ENCODE measurements at regions not wholly inside any gene's neighbourhood (a gene's known extent, or its start where the extent isn't known, plus 50 kb on each side); places are given as distances from the start of the nearest gene placed in this dataset.

DNA sequence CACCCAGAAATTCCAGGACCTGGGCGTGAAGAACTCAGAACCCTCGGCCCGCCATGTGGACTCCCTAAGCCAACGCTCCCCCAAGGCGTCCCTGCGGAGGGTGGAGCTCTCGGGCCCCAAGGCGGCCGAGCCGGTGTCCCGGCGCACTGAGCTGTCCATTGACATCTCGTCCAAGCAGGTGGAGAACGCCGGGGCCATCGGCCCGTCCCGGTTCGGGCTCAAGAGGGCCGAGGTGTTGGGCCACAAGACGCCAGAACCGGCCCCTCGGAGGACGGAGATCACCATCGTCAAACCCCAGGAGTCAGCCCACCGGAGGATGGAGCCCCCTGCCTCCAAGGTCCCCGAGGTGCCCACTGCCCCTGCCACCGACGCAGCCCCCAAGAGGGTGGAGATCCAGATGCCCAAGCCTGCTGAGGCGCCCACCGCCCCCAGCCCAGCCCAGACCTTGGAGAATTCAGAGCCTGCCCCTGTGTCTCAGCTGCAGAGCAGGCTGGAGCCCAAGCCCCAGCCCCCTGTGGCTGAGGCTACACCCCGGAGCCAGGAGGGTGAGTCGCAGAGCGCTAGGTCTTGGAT, 261.5 kb downstream of the SEC14L1 start:
- H3K4me3 Mint-ChIP-seq, result peak overlapping the region; percentile 51
- DNase-seq, result no peak
- no peaks in the 10 kb centered on the region for H3K27me3 Mint-ChIP-seq
- intact Hi-C loops (cut with micrococcal nuclease), result no loop called here
- peaks cover 86% of the 10 kb centered on the region for H3K4me1 Mint-ChIP-seq
- peaks cover 38% of the 10 kb centered on the region for H3K36me3 Mint-ChIP-seq (ENCODE audit: low read depth)
- H3K27ac Mint-ChIP-seq, result peak overlapping the region; percentile 90
- H3K9me3 Mint-ChIP-seq, result no peaks in the 10 kb centered on the region

DNA sequence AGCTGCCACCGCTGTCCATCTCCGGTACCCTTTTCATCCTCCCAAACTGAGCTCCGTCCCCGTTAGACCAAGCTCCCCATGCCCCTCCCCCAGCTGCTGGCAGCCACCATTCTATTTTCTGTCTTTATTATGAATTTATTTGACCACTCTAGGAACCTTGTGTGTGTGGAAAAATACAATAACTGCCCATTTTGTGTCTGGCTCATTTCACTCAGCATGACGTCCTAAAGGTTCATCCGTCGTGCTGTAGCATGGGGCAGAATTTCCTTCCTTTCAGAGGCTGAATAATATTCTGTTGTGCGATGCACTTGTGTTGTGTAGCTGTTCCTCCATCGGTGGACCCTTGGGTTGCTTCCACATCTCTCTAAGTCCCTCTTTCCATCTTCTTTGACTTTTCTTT, 263.1 kb downstream of the SEC14L1 start:
- peak overlapping the region; percentile 95 for H3K4me3 Mint-ChIP-seq
- DNase-seq, result no peak
- peaks cover 86% of the 10 kb centered on the region for H3K4me1 Mint-ChIP-seq
- no peaks in the 10 kb centered on the region for H3K9me3 Mint-ChIP-seq
- intact Hi-C loops (cut with micrococcal nuclease), result loop anchor here (1.0 to 2.0 kb wide), 3 partner anchors 14 to 69 kb away; no protein-coding TSS in a partner anchor
- peaks cover 40% of the 10 kb centered on the region for H3K36me3 Mint-ChIP-seq (ENCODE audit: low read depth)
- H3K27ac Mint-ChIP-seq, result peak overlapping the region; percentile 90
- H3K27me3 Mint-ChIP-seq, result no peaks in the 10 kb centered on the region

DNA sequence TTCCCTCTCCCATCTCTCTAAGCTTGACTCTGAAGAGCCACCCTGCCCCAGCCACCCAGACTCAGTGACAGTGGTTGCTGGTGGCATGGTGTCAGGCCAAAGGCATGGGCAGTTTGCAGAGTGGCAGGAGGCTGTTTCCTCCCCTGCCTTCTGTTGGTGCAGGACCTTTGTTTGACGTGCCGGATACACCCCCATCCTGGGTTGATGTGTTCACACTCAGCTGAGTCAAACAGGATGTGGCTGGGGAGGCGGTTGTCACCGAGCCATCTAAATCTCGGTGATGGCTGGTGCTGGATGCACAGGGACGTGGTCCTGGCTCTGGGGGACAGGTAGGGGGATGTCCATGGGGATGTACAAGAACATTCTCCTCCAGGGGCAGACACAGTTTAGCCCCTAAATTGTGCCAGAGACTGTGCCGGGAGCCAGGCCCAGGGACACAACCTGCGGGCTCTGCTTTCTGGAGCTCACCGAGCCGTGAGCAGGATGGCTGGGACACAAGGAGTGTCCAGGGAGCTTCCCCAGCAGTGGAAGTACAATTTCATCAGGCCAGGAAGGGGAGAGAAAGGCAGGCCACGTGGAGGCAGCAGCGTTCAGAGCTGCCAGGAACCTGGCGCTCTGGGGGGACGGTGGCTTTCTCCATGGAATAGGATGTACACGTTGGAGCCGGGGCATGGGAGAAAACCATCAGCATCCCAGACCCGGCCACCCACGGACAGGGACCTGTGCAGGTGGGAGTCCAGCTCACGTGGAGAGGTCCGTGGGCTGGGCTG, 264.2 kb downstream of the SEC14L1 start:
- Mint-ChIP-seq H3K9me3 (no peaks in the 10 kb centered on the region), H3K4me1 (peaks cover 85% of the 10 kb centered on the region), H3K27me3 (no peaks in the 10 kb centered on the region), H3K4me3 (peak overlapping the region; percentile 95), H3K27ac (peak overlapping the region; percentile 90), H3K36me3 (ENCODE audit: low read depth) (peaks cover 41% of the 10 kb centered on the region)
- intact Hi-C loops (cut with micrococcal nuclease), result loop anchor here (1.0 to 5.0 kb wide), 4 partner anchors 15 to 68 kb away; no protein-coding TSS in a partner anchor
- peak; percentile 95 for DNase-seq

DNA sequence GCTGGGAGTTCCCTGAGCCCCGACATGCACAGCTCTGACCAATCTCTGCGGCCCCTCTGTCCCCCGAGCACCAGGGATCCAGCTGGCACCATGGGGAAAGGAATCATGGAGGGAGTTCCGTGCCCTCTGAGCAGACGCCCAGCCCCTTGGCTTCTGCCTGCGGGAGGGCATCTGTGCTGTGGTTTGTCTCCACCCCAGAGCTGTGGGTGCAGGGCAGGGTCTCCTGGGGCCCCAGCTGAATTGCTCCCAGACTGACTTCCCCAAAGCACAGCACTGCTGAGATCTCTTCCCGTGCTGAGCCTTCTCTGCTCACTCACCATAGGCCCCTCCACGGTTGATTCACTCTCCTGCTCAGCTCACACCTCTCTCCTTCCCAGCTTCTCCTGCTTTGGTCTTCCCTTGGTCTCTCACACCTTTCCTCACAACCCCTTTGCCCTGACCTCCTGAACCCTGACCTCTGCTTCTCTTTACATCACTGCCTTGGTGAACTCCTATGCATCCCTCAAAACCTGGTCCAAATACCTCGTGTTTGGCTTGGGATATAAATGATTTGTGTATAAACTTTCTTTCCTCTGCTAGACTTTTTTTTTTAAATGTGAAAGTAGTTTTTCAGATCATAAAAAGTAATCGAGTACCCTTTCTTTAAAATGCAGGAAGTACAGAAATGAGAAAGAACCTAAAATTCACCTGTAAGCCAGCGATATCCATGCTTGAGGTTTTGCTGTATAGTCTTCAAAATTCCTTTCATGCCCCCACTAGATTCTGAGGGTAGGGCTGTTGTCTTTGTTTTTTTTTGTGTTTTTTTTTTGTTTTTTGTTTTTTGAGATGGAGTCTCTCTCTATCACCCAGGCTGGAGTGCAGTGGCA, 265.3 kb downstream of the SEC14L1 start:
- H3K27ac Mint-ChIP-seq, result peak overlapping the region; percentile 90
- intact Hi-C loops (cut with micrococcal nuclease), result loop anchor here (2.0 to 5.0 kb wide), 3 partner anchors 34 to 67 kb away; no protein-coding TSS in a partner anchor
- no peaks in the 10 kb centered on the region for H3K27me3 Mint-ChIP-seq
- peak; percentile 73 for DNase-seq
- peaks cover 83% of the 10 kb centered on the region for H3K4me1 Mint-ChIP-seq
- no peaks in the 10 kb centered on the region for H3K9me3 Mint-ChIP-seq
- H3K36me3 Mint-ChIP-seq (ENCODE audit: low read depth), result peaks cover 43% of the 10 kb centered on the region
- peak overlapping the region; percentile 95 for H3K4me3 Mint-ChIP-seq

DNA sequence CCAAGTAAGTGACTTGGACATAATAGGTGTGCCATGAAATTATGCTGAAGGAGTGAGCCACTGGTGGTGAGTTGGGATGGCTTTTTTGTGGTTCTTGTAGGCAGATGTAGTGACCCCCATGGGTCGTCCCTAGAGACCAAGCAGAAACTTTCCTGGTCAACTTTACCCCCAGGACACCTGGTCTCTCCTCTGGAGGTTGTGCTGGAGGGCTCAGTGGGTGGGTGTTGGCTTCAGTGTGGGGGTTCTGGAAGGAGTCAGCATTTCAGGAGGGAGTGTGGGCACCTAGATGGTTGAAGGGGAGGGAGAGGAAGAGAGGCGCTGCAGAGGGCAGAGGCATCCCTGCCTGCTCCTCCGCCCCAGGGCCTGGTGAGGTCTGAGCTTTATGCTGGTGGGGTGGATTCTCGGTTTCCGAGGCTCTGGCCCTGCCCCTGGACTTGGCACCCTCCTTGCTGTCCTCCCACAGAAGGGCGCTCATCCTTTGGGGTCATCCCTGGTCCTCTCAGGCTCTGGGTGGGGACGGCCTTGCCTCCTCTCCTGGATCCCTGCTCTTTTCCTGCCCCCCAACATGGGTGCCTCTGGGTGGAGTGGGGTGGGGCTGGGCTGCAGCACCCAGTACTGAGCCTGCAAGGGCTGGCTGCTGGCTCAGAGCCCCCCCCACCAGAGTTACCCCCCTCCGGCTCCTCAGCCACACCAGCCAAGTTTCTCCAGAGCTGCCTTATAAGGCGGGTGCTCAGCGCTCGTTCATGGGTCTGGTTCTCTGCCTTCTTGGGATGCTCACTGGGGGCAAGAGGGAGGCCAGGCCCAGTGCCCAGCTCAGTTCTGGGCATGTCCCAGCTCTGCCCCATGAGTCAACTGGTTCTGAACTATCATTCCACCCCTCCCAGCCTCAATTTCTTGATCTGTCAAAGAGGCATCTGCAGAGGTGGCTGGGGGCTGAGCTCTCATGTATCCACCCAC, 266.8 kb downstream of the SEC14L1 start:
- Mint-ChIP-seq H3K36me3 (ENCODE audit: low read depth) (peaks cover 42% of the 10 kb centered on the region), H3K9me3 (no peaks in the 10 kb centered on the region), H3K27ac (peak overlapping the region; percentile 81), H3K4me1 (peaks cover 83% of the 10 kb centered on the region), H3K4me3 (peak overlapping the region; percentile 67), H3K27me3 (no peaks in the 10 kb centered on the region)
- intact Hi-C loops (cut with micrococcal nuclease), result loop anchor here (5.0 kb wide), 1 partner anchor 35 kb away; no protein-coding TSS in a partner anchor
- no peak for DNase-seq

DNA sequence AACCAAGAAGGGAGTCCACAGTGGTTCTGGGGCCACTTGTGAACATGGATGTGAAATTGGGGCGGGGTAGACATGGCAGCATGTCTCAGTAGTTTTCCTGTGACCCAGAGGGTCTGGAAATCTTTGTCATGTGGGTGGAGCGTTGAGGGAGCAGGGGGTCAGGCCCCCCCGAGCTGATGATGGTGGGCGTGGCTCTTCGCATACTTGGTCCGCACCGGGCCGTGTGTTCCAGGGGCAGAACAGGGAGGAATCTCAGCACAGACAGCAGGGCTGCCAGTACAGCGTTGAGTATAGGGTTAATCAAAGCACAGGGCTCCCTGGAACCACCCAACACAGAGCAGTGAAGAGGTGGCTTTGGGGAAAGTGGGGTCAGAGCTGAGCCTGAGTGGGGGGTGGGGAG, 267.5 kb downstream of the SEC14L1 start:
- H3K4me3 Mint-ChIP-seq, result peak overlapping the region; percentile 67
- no peaks in the 10 kb centered on the region for H3K9me3 Mint-ChIP-seq
- peaks cover 43% of the 10 kb centered on the region for H3K36me3 Mint-ChIP-seq (ENCODE audit: low read depth)
- peak overlapping the region; percentile 73 for H3K27ac Mint-ChIP-seq
- intact Hi-C loops (cut with micrococcal nuclease), result loop anchor here (5.0 kb wide), 1 partner anchor 36 kb away; no protein-coding TSS in a partner anchor
- no peaks in the 10 kb centered on the region for H3K27me3 Mint-ChIP-seq
- H3K4me1 Mint-ChIP-seq, result peaks cover 82% of the 10 kb centered on the region
- no peak for DNase-seq

DNA sequence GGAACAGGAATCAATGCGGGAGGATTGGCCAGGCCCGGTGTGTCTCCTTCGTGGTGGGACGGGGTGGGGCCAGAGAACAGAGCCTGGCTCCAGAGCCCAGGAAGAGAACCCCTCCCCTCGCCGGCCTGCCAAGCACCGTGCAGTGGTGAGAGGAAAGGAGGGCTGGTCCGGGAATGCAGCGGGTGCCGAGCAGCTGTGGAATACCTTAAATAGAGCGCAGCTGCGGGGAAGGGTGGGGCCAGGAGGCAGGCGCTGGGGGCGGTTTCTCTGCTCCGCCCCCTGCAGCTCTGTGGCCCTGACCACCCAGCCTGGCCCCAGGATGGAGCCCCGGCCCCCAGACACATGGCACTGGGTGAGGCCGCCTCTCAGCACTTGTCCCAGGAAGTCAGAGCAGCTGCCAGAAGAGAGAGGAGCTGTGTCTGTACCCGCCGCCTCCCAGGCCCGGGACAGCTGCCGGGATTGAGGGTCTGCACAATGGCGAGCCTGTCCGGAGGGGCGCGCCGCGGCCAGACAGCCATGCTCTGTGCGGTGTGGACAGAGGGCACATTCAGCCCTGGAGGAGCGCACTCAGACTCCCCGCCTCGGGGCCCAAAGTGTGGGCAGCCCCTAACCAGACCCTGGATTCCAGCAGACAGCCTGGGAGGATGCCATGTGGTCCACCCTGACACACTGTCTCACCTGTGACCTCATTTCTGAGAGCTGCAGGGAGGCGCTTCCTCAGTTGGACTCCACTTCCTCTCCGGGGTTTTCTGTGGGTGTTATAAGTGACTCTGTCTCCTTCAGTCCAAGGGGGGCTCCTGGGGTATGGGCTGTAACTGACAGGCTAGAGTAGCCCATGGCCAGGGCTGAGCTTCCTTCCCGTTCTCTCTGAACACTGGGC, 268.8 kb downstream of the SEC14L1 start:
- intact Hi-C loops (cut with micrococcal nuclease), result loop anchor here (5.0 kb wide), 1 partner anchor 37 kb away; no protein-coding TSS in a partner anchor
- peaks cover 74% of the 10 kb centered on the region for H3K4me1 Mint-ChIP-seq
- DNase-seq, result peak; percentile 78
- peaks cover 38% of the 10 kb centered on the region for H3K36me3 Mint-ChIP-seq (ENCODE audit: low read depth)
- H3K4me3 Mint-ChIP-seq, result peak overlapping the region; percentile 76
- H3K27ac Mint-ChIP-seq, result peak overlapping the region; percentile 86
- H3K27me3 Mint-ChIP-seq, result no peaks in the 10 kb centered on the region
- no peaks in the 10 kb centered on the region for H3K9me3 Mint-ChIP-seq

DNA sequence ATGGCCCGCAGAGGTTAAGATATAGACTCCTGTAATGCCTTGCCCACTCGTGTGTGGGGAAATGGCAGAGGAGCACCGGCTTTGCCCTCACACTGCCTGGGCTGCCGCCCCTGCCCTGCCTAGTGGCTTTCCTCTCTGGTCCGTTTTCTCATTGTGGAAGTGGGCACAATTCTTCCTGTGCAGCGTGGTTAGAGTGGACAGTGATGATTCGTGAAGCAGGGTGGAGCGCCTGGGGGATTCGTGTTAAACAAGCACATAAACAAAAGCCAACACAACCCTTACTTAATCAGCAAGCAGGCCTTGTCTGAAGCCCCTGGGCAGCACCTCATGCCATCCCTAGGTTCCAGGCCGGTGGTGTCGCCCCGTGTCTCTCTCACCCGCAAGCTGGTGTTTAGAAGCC, 269.7 kb downstream of the SEC14L1 start:
- H3K27ac Mint-ChIP-seq, result peak overlapping the region; percentile 86
- DNase-seq, result no peak
- H3K4me1 Mint-ChIP-seq, result peaks cover 67% of the 10 kb centered on the region
- peaks cover 35% of the 10 kb centered on the region for H3K36me3 Mint-ChIP-seq (ENCODE audit: low read depth)
- H3K4me3 Mint-ChIP-seq, result peak overlapping the region; percentile 2
- H3K9me3 Mint-ChIP-seq, result no peaks in the 10 kb centered on the region
- intact Hi-C loops (cut with micrococcal nuclease), result no loop called here
- H3K27me3 Mint-ChIP-seq, result no peaks in the 10 kb centered on the region

DNA sequence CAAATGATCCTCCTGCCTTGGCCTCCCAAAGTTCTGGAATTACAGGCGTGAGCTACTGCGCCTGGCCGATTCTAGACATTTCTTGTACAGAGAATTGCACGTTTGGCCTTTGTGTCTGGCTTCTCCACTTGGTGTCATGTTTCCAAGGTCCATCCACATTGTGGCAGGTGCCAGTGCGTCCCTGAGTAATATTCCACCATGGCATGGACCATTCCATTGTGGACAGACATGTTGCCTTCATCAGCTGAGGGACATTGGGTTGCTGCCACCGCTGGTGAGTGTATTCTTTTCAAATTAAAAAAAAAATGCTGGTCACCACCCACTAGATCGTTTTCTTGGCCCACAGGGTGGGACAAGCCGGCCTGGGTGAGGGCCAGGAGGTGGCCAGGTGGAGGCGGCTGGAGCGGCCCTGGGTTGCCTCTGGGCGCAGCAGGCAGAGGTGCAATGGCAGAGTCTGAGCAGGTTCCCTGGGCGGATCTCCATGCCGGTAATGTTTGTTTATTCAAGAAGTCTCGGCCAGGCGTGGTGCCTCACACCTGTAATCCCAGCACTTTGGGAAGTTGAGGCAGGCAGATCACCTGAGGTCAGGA, 274.1 kb downstream of the SEC14L1 start:
- Mint-ChIP-seq H3K4me3 (no peak overlapping the region), H3K27me3 (no peaks in the 10 kb centered on the region), H3K9me3 (no peaks in the 10 kb centered on the region), H3K27ac (peak overlapping the region; percentile 20), H3K4me1 (peaks cover 42% of the 10 kb centered on the region), H3K36me3 (ENCODE audit: low read depth) (peaks cover 26% of the 10 kb centered on the region)
- intact Hi-C loops (cut with micrococcal nuclease), result no loop called here
- DNase-seq, result no peak

DNA sequence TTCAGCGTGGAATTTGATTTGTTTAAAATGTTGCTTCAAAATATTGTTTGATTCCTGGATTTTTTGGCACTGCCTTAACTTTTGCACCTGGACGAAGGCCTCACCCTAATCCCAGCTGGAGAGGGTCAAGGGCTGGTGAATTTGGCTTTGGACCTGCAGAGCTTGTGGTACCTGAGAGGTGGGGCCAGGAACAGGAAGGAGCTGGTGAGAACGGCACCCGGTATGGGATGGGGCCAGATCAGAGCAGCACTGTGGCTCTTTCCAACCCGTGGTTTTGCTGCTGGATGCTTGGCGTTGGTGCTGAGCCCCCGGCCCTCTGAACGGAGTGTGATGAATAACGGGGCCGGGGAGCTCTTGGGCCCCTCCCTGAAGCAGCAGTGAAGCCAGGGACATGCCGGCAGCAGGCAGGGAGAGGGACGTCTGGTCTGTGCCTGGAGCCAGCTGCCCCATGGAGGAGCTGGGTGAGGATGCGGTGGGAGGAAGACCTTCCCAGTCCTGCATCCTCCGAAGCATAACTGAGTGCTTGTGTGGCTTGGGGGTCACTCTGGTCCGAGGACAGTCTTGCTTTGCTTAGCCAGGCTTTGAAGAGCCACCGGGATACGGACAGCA, 275.4 kb downstream of the SEC14L1 start:
- no peak for DNase-seq
- H3K27ac Mint-ChIP-seq, result peak overlapping the region; percentile 40
- H3K36me3 Mint-ChIP-seq (ENCODE audit: low read depth), result peaks cover 20% of the 10 kb centered on the region
- no peaks in the 10 kb centered on the region for H3K9me3 Mint-ChIP-seq
- no peak overlapping the region for H3K4me3 Mint-ChIP-seq
- intact Hi-C loops (cut with micrococcal nuclease), result no loop called here
- peaks cover 44% of the 10 kb centered on the region for H3K4me1 Mint-ChIP-seq
- no peaks in the 10 kb centered on the region for H3K27me3 Mint-ChIP-seq

DNA sequence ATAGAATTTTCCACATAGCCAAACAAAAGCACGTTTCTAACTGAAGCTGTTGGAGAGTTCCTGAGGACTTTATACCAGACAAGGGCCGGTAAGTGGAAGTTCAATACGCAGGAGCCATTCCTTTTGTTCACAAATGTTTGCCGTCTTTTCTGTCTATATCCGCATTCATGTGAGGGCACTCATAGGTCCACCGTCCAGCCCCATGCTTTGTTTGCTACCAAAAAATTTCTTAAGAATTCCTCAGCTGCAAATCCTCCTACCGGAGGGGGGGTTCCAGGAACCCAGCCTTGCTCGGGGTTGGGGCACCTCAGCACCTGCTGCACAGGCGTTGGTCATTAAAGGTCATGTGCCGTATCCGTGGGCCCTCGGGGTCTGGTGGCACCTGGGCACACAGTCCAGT, 276.8 kb downstream of the SEC14L1 start:
- DNase-seq, result no peak
- H3K27ac Mint-ChIP-seq, result no peak overlapping the region
- peaks cover 18% of the 10 kb centered on the region for H3K36me3 Mint-ChIP-seq (ENCODE audit: low read depth)
- no peaks in the 10 kb centered on the region for H3K9me3 Mint-ChIP-seq
- H3K27me3 Mint-ChIP-seq, result no peaks in the 10 kb centered on the region
- no peak overlapping the region for H3K4me3 Mint-ChIP-seq
- intact Hi-C loops (cut with micrococcal nuclease), result no loop called here
- H3K4me1 Mint-ChIP-seq, result peaks cover 43% of the 10 kb centered on the region

Measured in activated CD4-positive, alpha-beta T cell treated with anti-CD3 and anti-CD28 coated beads, Interleukin-2, amount 10 ng/mL, durations not matched to agents 24 days and 14 days (primary cell).